SKM-1 (cell line): ENCODE measurements at regions not wholly inside any gene's neighbourhood (a gene's known extent, or its start where the extent isn't known, plus 50 kb on each side); places are given as distances from the start of the nearest gene placed in this dataset.
A peak's percentile ranks its signal among the peaks of the same experiment; 100 is the strongest.

ENCODE experiments used
- DNase-seq: peaks from one replicate; lab custom pipeline; 2025; ENCODE audit not compliant: unreplicated experiment; lab: John Stamatoyannopoulos, UW

GRCh38 chr1:29379443-29380073 lies 143.2 kb downstream of the PTPRU start:
- DNase-seq, result peak; percentile 21
